Mucosa of rectum (tissue), 2 donors: ENCODE measurements at regions not wholly inside any gene's neighbourhood (a gene's known extent, or its start where the extent isn't known, plus 50 kb on each side); places are given as distances from the start of the nearest gene placed in this dataset.

Experiments used
- H3K27ac ChIP-seq, 2 donors: one replicate each; pipeline ENCODE4 v1.7.0; 2013; ENCODE audit warnings: inconsistent platforms in 2 of 2, low read depth in 2 of 2, low read length in 2 of 2
- H3K27me3 ChIP-seq, 2 donors: one replicate each; pipeline ENCODE4 v1.7.0; 2013; ENCODE audit warnings: low read length in 2 of 2; ENCODE audit not compliant: control insufficient read depth in 2 of 2, insufficient read depth in 2 of 2
- H3K36me3 ChIP-seq, 2 donors: one replicate each; pipeline ENCODE4 v1.7.0; 2013; ENCODE audit warnings: low read length in 2 of 2; ENCODE audit not compliant: control insufficient read depth in 2 of 2, insufficient read depth in 2 of 2
- H3K4me1 ChIP-seq, 2 donors: one replicate each; pipeline ENCODE4 v1.7.0; 2013; ENCODE audit warnings: low read length in 2 of 2, mild to moderate bottlenecking in 1 of 2; ENCODE audit not compliant: control insufficient read depth in 2 of 2, insufficient read depth in 2 of 2
- H3K4me3 ChIP-seq, 2 donors: one replicate each; pipeline ENCODE4 v1.7.0; 2013; ENCODE audit warnings: low read length in 2 of 2
- H3K9ac ChIP-seq, 2 donors: one replicate each; pipeline ENCODE4 v1.7.0; 2013; ENCODE audit warnings: low read length in 2 of 2, low read depth in 1 of 2, mild to moderate bottlenecking in 1 of 2
- H3K9me3 ChIP-seq, 2 donors: one replicate each; pipeline ENCODE4 v1.7.0; 2013; ENCODE audit warnings: low read length in 2 of 2; ENCODE audit not compliant: control insufficient read depth in 2 of 2
- donor health status: healthy.
- donor health status: Normal muscosa, but diverticular disease.

- Histone ChIP-seq H3K27me3 (no peaks in the 10 kb centered on the region), H3K36me3 (no peaks in the 10 kb centered on the region), H3K9me3 (no peaks in the 10 kb centered on the region), H3K4me1 (peaks cover 0 to 3% of the 10 kb centered on the region in 2 donors), H3K9ac (no peak overlapping the region), H3K27ac (no peak overlapping the region), H3K4me3 (no peak overlapping the region)
Measured at GRCh38 chr14:58805605-58806409, 168.0 kb downstream of the DACT1 start.

GRCh38 chr14:58807191-58807590 is 169.4 kb downstream of the DACT1 start:
- Histone ChIP-seq H3K9me3 (no peaks in the 10 kb centered on the region), H3K36me3 (no peaks in the 10 kb centered on the region), H3K27ac (no peak overlapping the region), H3K4me3 (no peak overlapping the region), H3K9ac (no peak overlapping the region), H3K27me3 (no peaks in the 10 kb centered on the region), H3K4me1 (peaks cover 0 to 3% of the 10 kb centered on the region in 2 donors)

- Histone ChIP-seq H3K9ac (no peak overlapping the region), H3K27ac (no peak overlapping the region)
Measured at GRCh38 chr14:58808828-58809227, 171.1 kb downstream of the DACT1 start.

GRCh38 chr14:58809520-58809919 is 171.8 kb downstream of the DACT1 start:
- Histone ChIP-seq H3K36me3 (no peaks in the 10 kb centered on the region), H3K4me1 (peaks cover 0 to 3% of the 10 kb centered on the region in 2 donors), H3K4me3 (no peak overlapping the region), H3K27me3 (no peaks in the 10 kb centered on the region), H3K9ac (no peak overlapping the region), H3K9me3 (no peaks in the 10 kb centered on the region), H3K27ac (no peak overlapping the region)

More at GRCh38 chr14:58808828-58809227, 171.1 kb downstream of the DACT1 start:
- Histone ChIP-seq H3K36me3 (no peaks in the 10 kb centered on the region), H3K4me3 (no peak overlapping the region), H3K27me3 (no peaks in the 10 kb centered on the region), H3K4me1 (peaks cover 0 to 3% of the 10 kb centered on the region in 2 donors), H3K9me3 (no peaks in the 10 kb centered on the region)

- H3K27ac ChIP-seq: no peak overlapping the region
Measured at GRCh38 chr14:58812050-58812910, 174.5 kb downstream of the DACT1 start.

GRCh38 chr14:58813745-58814144 is 176.0 kb downstream of the DACT1 start:
- Histone ChIP-seq H3K9me3 (no peaks in the 10 kb centered on the region), H3K27me3 (no peaks in the 10 kb centered on the region), H3K9ac (no peak overlapping the region), H3K27ac (no peak overlapping the region), H3K36me3 (no peaks in the 10 kb centered on the region), H3K4me1 (no peaks in the 10 kb centered on the region), H3K4me3 (no peak overlapping the region)

More at GRCh38 chr14:58812050-58812910, 174.5 kb downstream of the DACT1 start:
- no peak overlapping the region for H3K9ac ChIP-seq
- no peak overlapping the region for H3K4me3 ChIP-seq
- H3K27me3 ChIP-seq: no peaks in the 10 kb centered on the region
- H3K36me3 ChIP-seq: no peaks in the 10 kb centered on the region
- no peaks in the 10 kb centered on the region for H3K4me1 ChIP-seq
- H3K9me3 ChIP-seq: no peaks in the 10 kb centered on the region

- Histone ChIP-seq H3K4me1 (no peaks in the 10 kb centered on the region), H3K4me3 (no peak overlapping the region), H3K27me3 (no peaks in the 10 kb centered on the region), H3K36me3 (no peaks in the 10 kb centered on the region), H3K9me3 (no peaks in the 10 kb centered on the region), H3K9ac (no peak overlapping the region), H3K27ac (no peak overlapping the region)
Measured at GRCh38 chr14:58814466-58814865, 176.7 kb downstream of the DACT1 start.

GRCh38 chr14:58815161-58815701 is 177.5 kb downstream of the DACT1 start:
- Histone ChIP-seq H3K36me3 (no peaks in the 10 kb centered on the region), H3K9ac (no peak overlapping the region), H3K9me3 (no peaks in the 10 kb centered on the region), H3K27ac (no peak overlapping the region), H3K4me3 (no peak overlapping the region), H3K27me3 (no peaks in the 10 kb centered on the region), H3K4me1 (no peaks in the 10 kb centered on the region)

GRCh38 chr14:58815794-58816193 is 178.0 kb downstream of the DACT1 start:
- no peaks in the 10 kb centered on the region for H3K9me3 ChIP-seq
- no peak overlapping the region for H3K4me3 ChIP-seq
- no peaks in the 10 kb centered on the region for H3K27me3 ChIP-seq
- no peak overlapping the region for H3K27ac ChIP-seq
- H3K36me3 ChIP-seq: no peaks in the 10 kb centered on the region
- no peaks in the 10 kb centered on the region for H3K4me1 ChIP-seq
- no peak overlapping the region for H3K9ac ChIP-seq
